ENCODE measurements at regions not wholly inside any gene's neighbourhood (a gene's known extent, or its start where the extent isn't known, plus 50 kb on each side); places are given as distances from the start of the nearest gene placed in this dataset.

DNA sequence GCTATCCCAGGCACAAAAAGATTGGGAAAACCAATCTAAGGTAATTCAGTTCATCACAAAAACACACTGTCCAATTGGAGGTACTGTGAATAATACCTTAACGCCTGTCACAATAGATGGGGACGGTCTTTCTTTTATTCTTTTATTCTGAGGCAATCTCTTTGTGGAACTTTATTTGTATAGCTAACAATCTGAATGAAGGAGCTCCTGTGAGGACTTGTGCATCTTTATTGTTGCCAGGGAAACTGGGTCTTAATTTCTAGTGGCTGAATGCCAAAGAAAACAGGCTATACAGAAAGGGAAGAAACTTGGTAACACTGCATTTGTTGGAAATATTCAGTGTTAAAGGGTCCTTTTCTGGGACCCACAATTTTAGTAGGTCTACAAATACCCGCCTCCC, 546.9 kb upstream of the C9orf72 start:
- WGBS, 2 experiments (ENCODE audit: extremely low coverage in 1 of 2, insufficient coverage in 1 of 2, insufficient read length in 1 of 2, insufficient replicate concordance in 2 of 2, low coverage in 1 of 2, low lambda C conversion rate in 2 of 2, missing lambda C conversion rate in 1 of 2): 86% methylated on average over 3 of the region's 3 CpGs; no CpG with 5 or more reads in 1 of the 2 experiments
- no peak overlapping the region for H4K8ac ChIP-seq (ENCODE audit: extremely low read depth, insufficient read depth, low read length)
- H3K9ac ChIP-seq (replicated peaks in 1 of 4; ENCODE audit: extremely low read depth in 1 of 4, low read depth in 3 of 4, low read length in 3 of 4): no peak overlapping the region
- no peak overlapping the region for H2BK120ac ChIP-seq (replicated peaks; ENCODE audit: low read depth, low read length)
- no peak for TF ChIP-seq EZH2 (IDR thresholded peaks at IDR 0.05; ENCODE audit: low read depth, low read length, severe bottlenecking)
- ChIA-PET CTCF (ENCODE audit: partially characterized antibody) (no interaction called here), POLR2A (ENCODE audit: partially characterized antibody) (no interaction called here)
- no peaks in the 10 kb centered on the region for H3K27me3 ChIP-seq (replicated peaks in 1 of 4; ENCODE audit: control insufficient read depth in 3 of 4, extremely low read depth in 1 of 4, insufficient read depth in 3 of 4, low read length in 3 of 4)
- FAIRE-seq (no peak), DNase-seq (ENCODE audit: low read depth in 1 of 2, low spot score in 2 of 2) (no peak)
- no peaks in the 10 kb centered on the region; a peak in 2 of 7 replicates for H3K4me1 ChIP-seq (replicated peaks in 1 of 4; ENCODE audit: control insufficient read depth in 3 of 4, insufficient read depth in 4 of 4, low read length in 3 of 4)
- H4K20me1 ChIP-seq (replicated peaks in 1 of 2; ENCODE audit: control insufficient read depth in 1 of 2, insufficient read depth in 2 of 2, low read length in 2 of 2): no peaks in the 10 kb centered on the region
- no peaks in the 10 kb centered on the region for H3K79me2 ChIP-seq (ENCODE audit: control insufficient read depth in 1 of 2, insufficient read depth in 2 of 2, low read length in 2 of 2)
- H2BK15ac ChIP-seq (ENCODE audit: low read length): no peak overlapping the region
- no peak overlapping the region for H2BK5ac ChIP-seq (ENCODE audit: low read depth, low read length)
- no peak overlapping the region for H3K56ac ChIP-seq (replicated peaks; ENCODE audit: insufficient read length, low read depth, low read length)
- no peak overlapping the region for H3K27ac ChIP-seq (ENCODE audit: low read depth, low read length)
- no peaks in the 10 kb centered on the region for H3K9me3 ChIP-seq (ENCODE audit: insufficient read depth in 2 of 2, low read depth in 1 of 2, low read length in 1 of 2)
- no peak overlapping the region for H2AFZ ChIP-seq (ENCODE audit: low read length)
- H4K5ac ChIP-seq (ENCODE audit: insufficient read length, low read depth, low read length): no peak overlapping the region
- no peaks in the 10 kb centered on the region for H3K79me1 ChIP-seq (ENCODE audit: low read depth, low read length)
- H2BK12ac ChIP-seq (ENCODE audit: low read depth, low read length): no peak overlapping the region
- H3K23ac ChIP-seq (ENCODE audit: insufficient read length): no peak overlapping the region
- H2AK5ac ChIP-seq (ENCODE audit: low read depth, low read length): no peak overlapping the region
- H3K23me2 ChIP-seq (ENCODE audit: low read depth, low read length): no peaks in the 10 kb centered on the region
- H3K36me3 ChIP-seq (ENCODE audit: control insufficient read depth in 2 of 4, insufficient read depth in 4 of 4, low read length in 3 of 4): no peaks in the 10 kb centered on the region
- no peak overlapping the region for H3K14ac ChIP-seq (ENCODE audit: insufficient read length)
- H4K91ac ChIP-seq (replicated peaks; ENCODE audit: insufficient read length, low read length): no peak overlapping the region
- no peak overlapping the region for H3K4ac ChIP-seq (replicated peaks; ENCODE audit: insufficient read length, low read depth, low read length)
- no peak overlapping the region for H3K4me2 ChIP-seq (ENCODE audit: insufficient read depth in 1 of 2, low read depth in 2 of 2, low read length in 2 of 2)
- H3K18ac ChIP-seq (ENCODE audit: extremely low read depth, low read length): no peak overlapping the region
- H3K4me3 ChIP-seq (ENCODE audit: extremely low read depth in 1 of 4, insufficient read depth in 2 of 4, low read depth in 3 of 4, low read length in 4 of 4): no peak overlapping the region
- H2BK20ac ChIP-seq (ENCODE audit: low read length): no peak overlapping the region
